HUES64 (cell line): ENCODE measurements at regions not wholly inside any gene's neighbourhood (a gene's known extent, or its start where the extent isn't known, plus 50 kb on each side); places are given as distances from the start of the nearest gene placed in this dataset.
"Not testable (repeated sequence)": the region's sequence is repeated elsewhere in the genome, so short reads cannot be mapped to it uniquely, and the experiment has no call there.

ENCODE experiments used
- H3K27ac ChIP-seq: 2 replicates; pipeline ENCODE4 v1.7.0; 2013; ENCODE audit warnings: low read depth, low read length, inconsistent platforms
- H3K27me3 ChIP-seq: 2 replicates; pipeline ENCODE4 v1.6.1; 2013; ENCODE audit warnings: mild to moderate bottlenecking, low read length; ENCODE audit not compliant: insufficient read depth
- H3K36me3 ChIP-seq: 2 replicates; pipeline ENCODE4 v1.6.1; 2013; ENCODE audit warnings: mild to moderate bottlenecking, low read length; ENCODE audit not compliant: insufficient read depth
- H3K4me1 ChIP-seq: 2 replicates; pipeline ENCODE4 v1.6.1; 2013; ENCODE audit warnings: mild to moderate bottlenecking, low read length, moderate library complexity; ENCODE audit not compliant: insufficient read depth
- H3K4me3 ChIP-seq: 2 replicates; pipeline ENCODE4 v1.5.1; 2013; ENCODE audit warnings: mild to moderate bottlenecking, low read length, moderate library complexity
- H3K9ac ChIP-seq: 2 replicates; pipeline ENCODE4 v1.6.1; 2013; ENCODE audit warnings: mild to moderate bottlenecking, low read depth, low read length
- H3K9me3 ChIP-seq: 2 replicates; pipeline ENCODE4 v1.6.1; 2013; ENCODE audit warnings: low read depth, low read length; ENCODE audit not compliant: insufficient read depth
- WGBS: fragments of 150-250, 120-280 bp; methylation state at CpG from one replicate; pipeline ENCODE4 v1.1.7; 2013; ENCODE audit warnings: missing lambda C conversion rate; 5-methylcytosine and 5-hydroxymethylcytosine counted together

DNA sequence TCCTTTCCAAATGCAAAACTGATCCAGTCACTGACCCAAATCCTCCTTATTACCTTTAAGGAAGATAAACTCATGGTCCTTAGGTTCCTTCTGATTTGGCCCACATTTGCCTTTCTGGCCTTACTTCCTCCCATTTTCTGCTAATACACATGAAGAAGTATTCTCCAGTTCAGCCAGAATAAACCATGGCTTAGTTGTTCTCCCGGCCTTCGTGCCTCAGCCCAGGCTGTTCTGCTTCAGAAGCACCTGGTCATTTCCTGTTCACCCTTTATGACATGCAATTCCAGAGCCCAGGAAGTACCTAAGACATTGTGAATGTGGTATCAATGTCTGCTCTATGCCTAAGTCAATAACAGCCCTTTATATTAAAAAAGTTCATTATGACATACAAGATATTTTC is 4790.1 kb upstream of the OR11H1 start:
- not testable (repeated sequence) for H3K9ac ChIP-seq, H3K27me3 ChIP-seq, H3K36me3 ChIP-seq, H3K27ac ChIP-seq, H3K4me1 ChIP-seq
- Histone ChIP-seq H3K4me3 (peak overlapping the region; percentile 33), H3K9me3 (peaks cover 90% of the 10 kb centered on the region)
- 81% methylated on average over 2 of the region's 2 CpGs for WGBS

DNA sequence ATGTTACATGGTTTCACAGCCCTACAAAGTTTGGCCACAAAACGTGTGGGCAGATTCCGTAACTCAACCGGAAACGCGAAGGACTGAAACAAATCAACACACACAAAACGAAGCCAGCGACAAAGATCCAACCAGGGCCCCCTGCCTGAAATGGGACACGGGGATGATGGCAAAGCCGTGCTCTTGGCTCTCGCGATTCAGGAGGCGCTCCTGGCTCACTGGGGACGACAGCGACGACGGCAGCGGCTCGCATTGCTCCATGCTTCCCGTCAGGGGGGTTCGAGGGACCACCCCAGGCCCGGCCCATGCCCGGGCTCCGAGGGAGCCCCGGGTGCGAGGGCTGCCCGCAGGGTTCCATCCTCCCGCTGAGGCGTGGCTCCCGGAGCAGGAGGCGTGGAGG is 4786.8 kb upstream of the OR11H1 start:
- H3K4me3 ChIP-seq: no peak overlapping the region
- H3K4me1 ChIP-seq: no peaks in the 10 kb centered on the region
- no peaks in the 10 kb centered on the region for H3K36me3 ChIP-seq
- H3K9ac ChIP-seq: no peak overlapping the region
- H3K27me3 ChIP-seq: no peaks in the 10 kb centered on the region
- 88% methylated on average over 30 of the region's 30 CpGs for WGBS
- H3K9me3 ChIP-seq: peaks cover 79% of the 10 kb centered on the region
- no peak overlapping the region for H3K27ac ChIP-seq

DNA sequence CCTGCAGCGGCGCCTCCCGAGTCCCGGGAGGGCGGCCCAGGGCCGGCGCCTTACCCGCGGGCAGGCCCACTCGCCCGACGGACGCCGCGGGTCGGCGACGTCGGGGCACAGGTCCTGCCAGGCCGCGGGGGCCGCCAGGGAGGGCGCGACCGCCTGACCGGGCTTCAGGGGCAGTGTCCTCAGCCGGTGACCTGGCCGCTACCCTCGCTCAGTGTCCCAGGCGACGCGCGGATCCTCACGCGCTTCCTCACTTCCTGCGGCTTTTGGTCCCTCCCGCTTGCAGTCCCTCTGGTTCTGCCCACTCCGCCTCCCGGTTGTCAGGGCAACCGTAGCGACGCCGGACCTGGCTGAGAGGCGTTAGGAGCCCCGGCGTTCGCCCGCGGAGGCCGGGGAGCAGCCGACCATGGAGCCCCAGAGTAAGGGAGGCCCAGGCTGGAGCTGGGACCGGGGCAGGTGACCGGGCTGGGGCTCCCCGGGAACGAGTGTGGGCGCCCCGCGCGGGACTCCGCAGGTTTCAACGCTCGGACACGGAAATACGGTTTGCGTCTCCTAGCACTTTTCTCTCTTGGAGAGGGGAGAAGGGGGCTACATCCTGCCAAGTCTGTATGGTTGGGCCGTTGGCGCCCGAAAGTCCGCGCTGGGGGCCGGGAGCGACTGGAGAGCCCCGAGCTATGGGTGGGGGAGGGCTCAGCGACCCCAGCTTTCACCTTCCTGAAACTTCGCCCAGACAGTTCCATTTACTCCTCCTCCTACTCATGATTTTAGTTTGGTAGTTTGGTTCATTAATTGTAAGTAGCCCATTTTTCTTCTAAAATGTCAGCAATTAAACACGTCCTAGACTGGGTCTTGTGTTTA is 4786.0 kb upstream of the OR11H1 start:
- not testable (repeated sequence) for H3K36me3 ChIP-seq, H3K4me3 ChIP-seq, H3K27me3 ChIP-seq, H3K27ac ChIP-seq, H3K4me1 ChIP-seq, H3K9ac ChIP-seq
- H3K9me3 ChIP-seq: peaks cover 77% of the 10 kb centered on the region
- WGBS: 90% methylated on average over 75 of the region's 76 CpGs

DNA sequence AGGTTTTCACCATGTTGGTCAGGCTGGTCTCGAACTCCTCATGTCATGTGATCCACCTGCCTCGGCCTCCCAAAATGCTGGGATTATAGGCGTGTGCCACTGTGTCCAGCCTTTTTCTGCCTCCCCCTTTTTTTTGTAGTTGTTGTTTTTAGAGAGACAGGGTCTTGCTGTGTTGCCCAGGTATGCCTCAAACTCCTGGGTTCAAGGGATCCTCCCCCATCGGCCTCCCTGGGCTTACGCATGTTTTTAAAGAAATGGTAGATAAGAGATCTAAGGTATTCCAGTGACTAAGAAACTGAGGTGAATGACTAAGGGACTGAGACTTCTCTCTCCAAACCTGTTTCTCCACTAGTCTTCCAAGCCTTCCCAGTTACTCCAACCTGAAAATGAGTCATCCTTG is 4781.6 kb upstream of the OR11H1 start:
- H3K9ac ChIP-seq, H3K27ac ChIP-seq, H3K4me3 ChIP-seq, H3K4me1 ChIP-seq, H3K36me3 ChIP-seq, H3K27me3 ChIP-seq: not testable (repeated sequence)
- WGBS: 83% methylated on average over 5 of the region's 5 CpGs
- peaks cover 75% of the 10 kb centered on the region for H3K9me3 ChIP-seq

DNA sequence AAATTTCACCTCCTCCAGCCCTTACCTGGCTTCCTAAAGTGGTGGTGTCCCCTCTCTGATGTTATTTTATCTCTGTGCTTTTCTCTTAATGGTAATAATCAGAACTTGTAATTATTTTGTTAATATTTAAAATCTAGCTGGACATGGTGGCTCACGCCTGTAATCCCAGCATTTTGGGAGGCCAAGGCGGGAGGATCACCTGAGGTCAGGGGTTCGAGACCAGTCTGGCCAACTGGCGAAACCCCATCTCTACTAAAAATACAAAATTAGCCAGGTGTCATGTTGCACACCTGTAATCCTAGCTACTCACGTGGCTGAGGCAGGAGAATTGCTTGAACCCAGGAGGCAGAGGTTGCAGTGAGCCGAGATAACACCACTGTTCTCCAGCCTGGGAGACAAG is 4780.8 kb upstream of the OR11H1 start:
- not testable (repeated sequence) for H3K27me3 ChIP-seq, H3K9ac ChIP-seq, H3K4me3 ChIP-seq, H3K36me3 ChIP-seq, H3K27ac ChIP-seq, H3K4me1 ChIP-seq
- WGBS: 63% methylated on average over 5 of the region's 6 CpGs
- H3K9me3 ChIP-seq: peaks cover 78% of the 10 kb centered on the region

DNA sequence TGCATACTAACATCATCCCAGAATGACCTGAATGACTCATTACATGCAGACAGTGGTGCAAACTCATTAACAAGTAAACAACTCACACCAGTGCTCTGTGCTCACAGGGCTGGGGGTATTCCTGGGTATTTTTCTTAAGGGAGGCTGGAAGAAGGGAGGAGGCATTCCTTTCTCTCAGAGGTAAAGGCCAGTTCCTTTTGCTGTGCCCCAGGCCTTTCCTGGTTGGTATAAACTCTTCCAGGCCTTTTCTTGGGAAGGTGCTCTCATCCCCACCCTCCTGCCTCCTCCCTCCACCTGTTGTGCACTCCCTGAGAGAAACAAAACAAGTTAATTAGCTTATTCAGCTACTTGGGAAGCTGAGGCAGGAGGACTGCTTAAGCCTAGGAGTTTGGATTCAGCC is 4779.2 kb upstream of the OR11H1 start:
- H3K27ac ChIP-seq, H3K4me1 ChIP-seq, H3K27me3 ChIP-seq, H3K36me3 ChIP-seq, H3K4me3 ChIP-seq, H3K9ac ChIP-seq: not testable (repeated sequence)
- peaks cover 79% of the 10 kb centered on the region for H3K9me3 ChIP-seq

DNA sequence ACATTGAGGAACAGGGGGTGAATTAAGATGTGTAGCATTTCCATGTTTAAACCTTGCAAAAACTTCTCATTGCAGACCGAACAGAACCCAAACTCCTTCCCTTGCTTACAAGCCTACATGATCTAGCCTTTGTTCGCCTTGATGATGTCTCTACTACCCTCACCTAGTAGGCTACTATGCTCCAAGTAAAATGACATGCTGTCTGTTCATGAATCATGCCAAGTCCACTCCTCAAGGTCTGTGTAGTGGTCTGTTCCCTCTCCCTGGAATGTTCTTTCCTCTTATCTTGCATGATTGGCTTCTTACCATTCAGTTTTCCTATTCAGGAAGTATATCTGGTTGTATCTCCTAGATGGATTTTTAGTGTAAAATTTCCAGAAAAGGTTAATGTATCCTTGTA is 4778.6 kb upstream of the OR11H1 start:
- not testable (repeated sequence) for H3K4me1 ChIP-seq
- peaks cover 83% of the 10 kb centered on the region for H3K9me3 ChIP-seq
- 49% methylated on average over 2 of the region's 2 CpGs for WGBS

DNA sequence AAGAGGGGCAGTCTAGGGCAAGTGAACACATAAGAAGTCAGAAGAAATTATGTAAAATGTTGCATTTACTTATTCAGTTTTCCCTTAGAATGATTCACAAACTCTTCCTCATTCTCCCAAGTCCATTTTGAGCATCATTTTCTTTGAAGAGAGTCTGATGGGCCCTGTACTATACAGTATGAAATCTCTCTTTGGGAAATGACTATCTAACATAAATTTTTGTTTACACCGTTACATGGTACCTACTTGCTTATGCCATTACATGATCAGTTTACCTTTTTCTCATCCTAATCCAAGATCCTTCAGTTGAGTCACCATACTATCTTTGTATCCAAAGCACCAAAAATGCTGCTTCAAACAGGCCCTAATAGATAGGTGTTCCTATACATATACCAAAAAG is 4774.4 kb upstream of the OR11H1 start:
- H3K27me3 ChIP-seq, H3K4me1 ChIP-seq, H3K36me3 ChIP-seq, H3K27ac ChIP-seq, H3K9ac ChIP-seq, H3K4me3 ChIP-seq: not testable (repeated sequence)
- WGBS: 70% methylated on average over 1 of the region's 1 CpG
- H3K9me3 ChIP-seq: peaks cover 94% of the 10 kb centered on the region

More for the DNA sequence above, 4778.6 kb upstream of the OR11H1 start:
- H3K36me3 ChIP-seq, H3K27me3 ChIP-seq, H3K9ac ChIP-seq, H3K27ac ChIP-seq, H3K4me3 ChIP-seq: not testable (repeated sequence)

DNA sequence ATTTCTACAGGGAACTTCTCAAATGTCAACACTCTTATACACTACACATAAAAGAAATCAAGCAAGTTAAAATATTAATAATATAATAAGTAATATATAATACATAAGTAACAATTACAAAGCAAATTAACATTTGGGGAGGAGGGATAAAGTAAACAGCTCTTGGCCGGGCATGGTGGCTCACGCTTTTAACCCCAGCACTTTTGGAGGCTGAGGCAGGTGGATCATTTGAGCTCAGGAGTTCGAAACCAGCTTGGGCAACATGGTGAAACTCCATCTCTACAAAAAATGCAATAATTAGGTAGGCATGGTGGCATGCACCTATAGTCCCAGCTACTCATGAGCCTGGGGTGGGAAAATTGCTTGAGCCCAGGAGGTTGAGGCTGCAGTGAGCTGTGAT is 4772.6 kb upstream of the OR11H1 start:
- WGBS: 52% methylated on average over 3 of the region's 3 CpGs
- not testable (repeated sequence) for H3K27me3 ChIP-seq, H3K36me3 ChIP-seq, H3K27ac ChIP-seq, H3K4me1 ChIP-seq, H3K9ac ChIP-seq, H3K4me3 ChIP-seq
- H3K9me3 ChIP-seq: peaks cover 89% of the 10 kb centered on the region

DNA sequence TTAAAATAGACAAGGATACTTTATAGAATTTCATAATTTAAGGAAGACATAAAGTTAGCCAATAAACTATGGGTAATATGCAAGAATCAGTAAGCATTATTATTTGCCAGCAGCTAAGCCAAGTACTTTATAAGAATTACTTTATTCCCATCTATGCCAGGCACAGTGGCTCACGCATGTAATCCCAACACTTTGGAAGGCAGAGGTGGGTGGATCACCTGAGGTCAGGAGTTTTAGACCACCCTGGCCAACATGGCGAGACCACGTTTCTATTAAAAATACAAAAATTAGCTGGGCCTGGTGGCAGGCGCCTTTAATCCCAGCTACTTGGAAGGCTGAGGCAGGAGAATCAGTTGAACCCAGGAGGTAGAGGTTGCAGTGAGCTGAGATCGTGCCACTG is 4767.6 kb upstream of the OR11H1 start:
- not testable (repeated sequence) for H3K4me1 ChIP-seq, H3K9ac ChIP-seq, H3K27ac ChIP-seq, H3K36me3 ChIP-seq, H3K4me3 ChIP-seq, H3K27me3 ChIP-seq
- peaks cover 73% of the 10 kb centered on the region for H3K9me3 ChIP-seq
- WGBS: 66% methylated on average over 5 of the region's 5 CpGs

DNA sequence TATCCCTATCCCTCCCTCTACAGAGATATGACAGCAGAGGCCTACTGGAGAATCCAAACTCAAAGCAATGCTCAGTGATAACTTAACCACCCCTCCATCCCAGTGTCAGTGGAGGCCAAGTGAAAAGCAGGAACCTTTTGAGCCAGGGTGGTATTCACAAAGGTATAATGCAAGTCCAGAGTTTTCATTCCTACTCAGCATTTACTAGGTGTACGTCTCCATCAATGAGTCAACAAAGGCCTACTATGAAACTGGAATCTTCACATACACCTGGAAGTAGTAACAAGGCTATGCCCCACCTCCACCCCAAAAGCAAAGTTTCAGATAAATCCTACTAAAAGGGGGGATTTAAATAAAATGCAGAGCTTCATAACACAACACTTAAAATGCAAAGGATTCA is 4761.7 kb upstream of the OR11H1 start:
- not testable (repeated sequence) for H3K27ac ChIP-seq, H3K36me3 ChIP-seq, H3K4me1 ChIP-seq, H3K9ac ChIP-seq, H3K27me3 ChIP-seq, H3K4me3 ChIP-seq
- WGBS: no CpG with 5 or more reads among the region's 1 CpG
- H3K9me3 ChIP-seq: peaks cover 67% of the 10 kb centered on the region

DNA sequence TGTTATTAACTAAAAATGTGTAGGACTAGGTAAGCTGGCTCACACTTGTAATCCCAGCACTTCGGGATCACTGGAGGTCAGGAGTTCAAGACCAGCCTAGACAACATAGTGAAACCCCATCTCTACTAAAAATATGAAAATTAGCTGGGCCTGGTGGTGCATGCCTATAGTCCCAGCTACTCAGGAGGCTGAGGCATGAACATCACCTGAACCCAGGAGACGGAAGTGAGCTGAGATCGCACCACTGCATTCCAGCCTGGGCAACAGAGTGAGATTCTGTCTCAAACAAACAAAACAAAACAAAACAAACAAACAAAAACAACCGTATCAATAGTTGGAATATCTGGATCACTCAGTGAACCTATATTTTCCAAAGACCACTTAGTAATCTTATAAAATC is 4759.1 kb upstream of the OR11H1 start:
- not testable (repeated sequence) for H3K4me1 ChIP-seq, H3K36me3 ChIP-seq, H3K4me3 ChIP-seq, H3K9ac ChIP-seq, H3K27me3 ChIP-seq, H3K27ac ChIP-seq
- 89% methylated on average over 4 of the region's 4 CpGs for WGBS
- peaks cover 63% of the 10 kb centered on the region for H3K9me3 ChIP-seq
